Right ventricle myocardium superior (tissue), 1 donor: ENCODE measurements at regions not wholly inside any gene's neighbourhood (a gene's known extent, or its start where the extent isn't known, plus 50 kb on each side); places are given as distances from the start of the nearest gene placed in this dataset.
"Not testable (repeated sequence)": the region's sequence is repeated elsewhere in the genome, so short reads cannot be mapped to it uniquely, and the experiment has no call there.

Source experiments
- ATAC-seq: fragments of 200-7000 bp; cut with Tn5 transposase; one replicate; pipeline ENCODE4 v1.9.1; 2020; ENCODE audit warnings: mild to moderate bottlenecking; ENCODE audit not compliant: poor library complexity
- DNase-seq: peaks from one replicate; pipeline ENCODE4 v3.0.0-alpha.2; 2020
- intact Hi-C: fragments of 100-400 bp; cut with DNase I; formaldehyde crosslinking; loops from one replicate; pipeline ENCODE4 v1.11.2; 2022
- donor health status: DM: no; HTN: yes; CAD: no; lungs with severe emphysema.

- intact Hi-C loops: no loop called here
- no peak for ATAC-seq
- no peak for DNase-seq
These were observed 325.0 kb downstream of the ADCYAP1 start for GRCh38 chr18:1229634-1230033.

- intact Hi-C loops: no loop called here
- ATAC-seq (no peak), DNase-seq (no peak)
These were observed 328.2 kb downstream of the ADCYAP1 start for GRCh38 chr18:1232867-1233266.

- no peak for ATAC-seq
- no peak for DNase-seq
- intact Hi-C loops: no loop called here
These were observed 336.0 kb downstream of the ADCYAP1 start for GRCh38 chr18:1240701-1241100.

GRCh38 chr18:1244397-1245122 lies 339.9 kb downstream of the ADCYAP1 start:
- intact Hi-C loops: no loop called here
- ATAC-seq (no peak), DNase-seq (no peak)

- no peak for DNase-seq
- intact Hi-C loops: no loop called here
- no peak for ATAC-seq
These were observed 342.2 kb downstream of the ADCYAP1 start for GRCh38 chr18:1246827-1247226.

GRCh38 chr18:1252534-1252933 lies 347.9 kb downstream of the ADCYAP1 start:
- intact Hi-C loops: no loop called here
- no peak for DNase-seq
- no peak for ATAC-seq

- no peak for DNase-seq
- ATAC-seq: no peak
- intact Hi-C loops: no loop called here
These were observed 348.3 kb downstream of the ADCYAP1 start for GRCh38 chr18:1252936-1253335.

- DNase-seq: no peak
- intact Hi-C loops: no loop called here
- ATAC-seq: no peak
These were observed 349.2 kb downstream of the ADCYAP1 start for GRCh38 chr18:1253827-1254226.

GRCh38 chr18:1261054-1261453 lies 356.4 kb downstream of the ADCYAP1 start:
- intact Hi-C loops: no loop called here
- no peak for DNase-seq
- no peak for ATAC-seq

GRCh38 chr18:1267021-1267420 lies 362.4 kb downstream of the ADCYAP1 start:
- intact Hi-C loops: no loop called here
- no peak for ATAC-seq
- DNase-seq: no peak

GRCh38 chr18:1270081-1270480 lies 365.4 kb downstream of the ADCYAP1 start:
- ATAC-seq (no peak), DNase-seq (no peak)
- intact Hi-C loops: no loop called here

- ATAC-seq: no peak
- intact Hi-C loops: no loop called here
- no peak for DNase-seq
These were observed 368.8 kb downstream of the ADCYAP1 start for GRCh38 chr18:1273469-1273868.

GRCh38 chr18:1292167-1292566 lies 387.5 kb downstream of the ADCYAP1 start:
- no peak for ATAC-seq
- intact Hi-C loops: no loop called here
- DNase-seq: no peak

- intact Hi-C loops: no loop called here
- no peak for ATAC-seq
- no peak for DNase-seq
These were observed 389.6 kb downstream of the ADCYAP1 start for GRCh38 chr18:1294229-1294628.

- intact Hi-C loops: no loop called here
- DNase-seq (no peak), ATAC-seq (no peak)
These were observed 391.6 kb downstream of the ADCYAP1 start for GRCh38 chr18:1296237-1296636.

- no peak for DNase-seq
- intact Hi-C loops: no loop called here
- no peak for ATAC-seq
These were observed 398.2 kb downstream of the ADCYAP1 start for GRCh38 chr18:1302861-1303260.

- ATAC-seq (no peak), DNase-seq (no peak)
- intact Hi-C loops: no loop called here
These were observed 399.8 kb downstream of the ADCYAP1 start for GRCh38 chr18:1304392-1304992.

GRCh38 chr18:1306641-1307040 lies 402.0 kb downstream of the ADCYAP1 start:
- intact Hi-C loops: no loop called here
- DNase-seq: no peak
- no peak for ATAC-seq

GRCh38 chr18:1308686-1309085 lies 404.0 kb downstream of the ADCYAP1 start:
- DNase-seq (no peak), ATAC-seq (no peak)
- intact Hi-C loops: no loop called here

- DNase-seq (no peak), ATAC-seq (no peak)
- intact Hi-C loops: no loop called here
These were observed 406.7 kb downstream of the ADCYAP1 start for GRCh38 chr18:1311376-1311775.

GRCh38 chr18:1335345-1335744 lies 430.7 kb downstream of the ADCYAP1 start:
- intact Hi-C loops, DNase-seq, ATAC-seq: not testable (repeated sequence)
